NOMO-1 treated with dmso at 0.1 percent for 144 hours (cell line): ENCODE measurements at regions not wholly inside any gene's neighbourhood (a gene's known extent, or its start where the extent isn't known, plus 50 kb on each side); places are given as distances from the start of the nearest gene placed in this dataset.

ENCODE experiments used
- DNase-seq: peaks from one replicate; lab custom pipeline; 2025; ENCODE audit not compliant: unreplicated experiment; lab: John Stamatoyannopoulos, UW

GRCh38 chr2:126792186-126792585 is 106.5 kb upstream of the TEX51 start:
- DNase-seq, result no peak

- DNase-seq, result no peak
Measured at GRCh38 chr2:126792993-126793392, 105.7 kb upstream of the TEX51 start.

GRCh38 chr2:126793885-126794613 is 104.6 kb upstream of the TEX51 start:
- DNase-seq, result no peak

GRCh38 chr2:126795656-126796055 is 103.0 kb upstream of the TEX51 start:
- DNase-seq, result no peak

DNA sequence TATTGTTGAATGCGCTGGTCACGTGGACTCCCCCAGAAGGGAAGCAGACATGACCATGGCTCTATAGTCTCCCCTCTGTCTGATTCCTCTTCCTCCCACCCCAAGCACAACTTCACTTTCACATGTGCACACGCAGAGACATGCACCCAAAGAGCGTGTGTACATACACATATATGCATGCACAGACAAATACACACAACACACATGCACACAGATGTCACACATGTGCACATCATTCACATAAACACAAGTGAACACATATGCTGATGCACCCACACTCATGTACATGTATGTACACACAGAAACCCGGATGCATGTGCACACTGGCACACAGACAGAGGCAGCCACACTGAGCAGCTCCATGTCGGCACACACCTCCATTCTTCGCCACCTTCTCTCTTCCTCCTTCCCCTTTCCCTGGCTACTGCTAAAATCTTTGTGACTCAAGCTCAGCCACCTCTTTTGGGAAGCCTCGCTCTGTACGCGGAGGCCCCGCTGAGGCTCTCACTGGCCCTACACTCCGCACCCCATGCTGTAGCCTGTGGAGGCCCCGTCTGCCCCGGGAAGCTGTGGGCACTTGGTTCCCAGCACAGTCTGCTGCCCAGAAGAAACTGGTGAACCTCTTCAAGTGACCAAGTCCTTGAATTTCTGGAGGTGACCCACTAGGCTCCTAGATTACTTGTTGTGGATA is 101.6 kb upstream of the TEX51 start:
- DNase-seq, result no peak

GRCh38 chr2:126797622-126798275 is 100.9 kb upstream of the TEX51 start:
- DNase-seq, result no peak

DNA sequence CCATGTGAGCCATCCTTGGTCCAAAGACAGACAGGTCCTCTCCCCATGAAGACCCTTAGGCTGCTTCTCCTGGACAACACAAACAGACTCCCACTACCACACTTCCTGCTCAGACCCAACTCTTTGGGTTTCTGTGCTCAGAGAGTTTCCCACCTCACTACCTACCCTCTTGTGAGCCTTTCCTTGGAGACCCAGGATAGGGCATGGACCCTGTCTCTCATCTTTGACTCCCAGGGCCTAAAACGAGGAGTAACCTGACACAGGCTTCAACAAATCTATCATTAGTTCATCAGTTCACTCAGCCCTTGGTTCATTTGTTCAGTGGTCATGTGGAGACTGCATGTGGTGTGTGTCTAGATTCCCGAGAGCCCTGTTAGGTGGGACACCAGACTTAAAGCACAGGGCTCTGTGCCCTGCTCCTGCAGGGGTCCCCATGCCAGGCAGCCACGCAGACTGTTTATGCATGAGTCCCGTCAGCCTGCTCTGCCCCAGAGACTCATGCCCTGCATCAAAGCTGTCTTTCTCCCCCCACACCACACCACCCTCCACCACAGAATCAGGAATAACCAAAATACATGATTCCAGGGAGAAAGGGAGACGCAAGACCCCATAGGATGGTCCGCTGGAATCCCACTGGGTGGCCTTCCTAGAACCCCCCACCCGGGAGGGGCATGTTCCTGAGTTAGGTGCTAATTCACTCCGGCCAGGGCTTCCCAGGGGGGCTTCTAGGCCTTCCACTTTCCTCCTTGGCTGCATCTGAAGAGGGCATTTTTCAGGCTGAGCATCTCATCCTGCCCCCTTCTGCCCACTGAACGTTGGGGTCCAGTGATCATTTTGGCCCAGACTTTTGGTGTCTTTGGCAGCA is 100.2 kb upstream of the TEX51 start:
- no peak for DNase-seq

- peak; percentile 75 for DNase-seq
Measured at GRCh38 chr2:126799301-126799700, 99.4 kb upstream of the TEX51 start.

DNA sequence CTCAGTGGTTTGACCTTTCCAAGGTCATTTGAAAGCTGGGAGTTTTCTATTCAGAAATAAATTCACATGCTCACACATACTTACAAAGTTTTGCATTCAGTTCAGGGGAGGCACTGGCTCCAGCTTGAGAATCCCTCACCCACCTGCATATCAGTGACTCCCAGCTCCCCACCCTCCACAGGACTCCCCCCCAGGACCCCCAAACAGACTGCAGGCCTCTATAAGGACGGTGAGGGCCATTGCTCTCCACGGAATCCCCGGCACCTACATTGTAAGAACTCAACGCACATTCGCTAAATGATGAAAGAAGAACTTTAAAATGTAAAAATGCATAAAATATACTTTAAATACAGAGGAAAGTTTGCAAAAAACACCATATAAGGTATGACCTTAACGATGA is 97.2 kb upstream of the TEX51 start:
- no peak for DNase-seq

GRCh38 chr2:126802316-126802715 is 96.4 kb upstream of the TEX51 start:
- no peak for DNase-seq

DNA sequence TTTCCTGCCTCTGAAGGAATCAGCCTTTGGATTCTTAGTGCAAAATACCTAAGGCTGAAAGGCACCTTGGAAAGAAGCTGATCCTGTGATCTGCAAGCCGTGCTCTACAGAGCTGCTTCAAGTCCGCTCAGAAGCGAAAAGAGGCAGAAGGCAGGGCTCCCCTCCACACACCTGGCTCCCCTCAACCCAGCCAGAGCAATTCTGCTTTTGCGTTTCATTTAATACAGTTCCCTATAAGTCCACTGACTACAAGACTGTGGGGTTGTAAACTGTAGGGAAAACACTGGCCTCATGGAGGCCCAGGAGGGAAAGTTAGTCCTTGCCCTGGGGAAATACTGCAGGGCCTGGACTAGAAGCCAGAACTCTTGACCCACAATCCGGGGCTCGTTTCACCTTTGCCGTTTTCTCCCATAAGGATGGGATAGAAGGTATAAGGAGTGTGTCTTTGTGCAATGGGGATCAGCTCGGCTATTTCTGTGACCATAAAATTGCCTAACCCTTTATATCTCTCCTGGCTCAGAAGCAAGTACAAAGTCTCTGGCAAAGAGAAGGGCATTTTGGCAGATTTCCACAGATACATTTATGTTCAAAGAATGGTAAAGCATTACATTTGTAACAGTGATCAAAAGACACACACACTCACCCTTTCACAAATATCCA is 95.8 kb upstream of the TEX51 start:
- DNase-seq, result no peak

DNA sequence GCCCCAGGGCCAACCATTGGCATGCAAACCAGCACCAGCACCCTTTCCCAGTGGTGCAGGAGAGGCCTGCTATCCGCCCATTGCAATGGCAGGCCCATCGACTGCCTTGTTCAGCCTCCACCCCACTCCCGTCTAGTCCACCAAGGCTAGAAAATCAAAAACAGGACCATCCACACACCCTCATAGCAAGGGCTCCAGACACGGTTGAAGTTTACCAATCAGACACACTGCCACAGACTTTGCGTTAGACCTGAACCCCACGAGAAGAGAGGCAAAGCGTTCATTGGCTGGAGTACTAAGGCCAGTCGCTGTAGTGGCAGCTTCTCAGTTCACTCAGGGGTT is 95.3 kb upstream of the TEX51 start:
- no peak for DNase-seq

DNA sequence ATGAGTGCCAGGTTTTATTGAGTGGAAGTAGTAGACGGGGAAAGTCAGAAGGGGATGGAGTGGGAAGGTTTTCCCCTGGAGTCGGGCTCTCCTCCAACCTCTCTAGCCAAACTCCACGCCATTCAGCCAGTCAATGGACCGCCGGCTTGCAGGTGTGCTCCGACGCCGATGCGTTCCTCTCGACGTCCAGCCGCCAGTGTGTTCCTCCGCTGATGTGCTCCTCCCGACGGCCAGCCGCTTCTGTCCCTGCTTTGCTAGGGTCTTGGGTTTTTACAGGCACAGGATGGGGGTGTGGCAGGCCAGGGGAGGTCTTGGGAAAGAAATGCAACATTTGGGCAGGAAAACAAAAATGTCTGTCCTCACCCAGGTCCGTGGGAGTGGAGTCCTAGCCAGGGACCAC is 94.3 kb upstream of the TEX51 start:
- no peak for DNase-seq

DNA sequence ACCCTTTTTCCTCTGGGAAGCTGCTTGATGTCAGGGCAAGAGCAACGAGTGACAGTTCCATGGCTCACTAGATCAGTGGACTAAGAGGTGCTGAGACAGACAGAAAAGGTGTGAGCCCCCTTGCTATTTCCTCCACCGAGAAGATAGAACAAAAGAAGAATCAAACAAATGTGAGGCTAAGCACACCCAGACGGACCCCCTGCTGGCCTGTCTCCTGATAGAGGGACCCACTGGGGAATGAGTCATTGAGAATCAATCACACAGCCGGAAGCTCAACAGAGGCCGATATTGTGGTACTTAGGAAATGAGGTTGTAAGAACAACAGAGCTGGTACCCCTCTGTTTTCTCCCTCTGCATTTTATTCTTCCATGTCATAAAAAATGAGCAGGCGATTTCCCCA is 89.8 kb upstream of the TEX51 start:
- DNase-seq, result no peak

- no peak for DNase-seq
Measured at GRCh38 chr2:126809340-126809739, 89.3 kb upstream of the TEX51 start.

DNA sequence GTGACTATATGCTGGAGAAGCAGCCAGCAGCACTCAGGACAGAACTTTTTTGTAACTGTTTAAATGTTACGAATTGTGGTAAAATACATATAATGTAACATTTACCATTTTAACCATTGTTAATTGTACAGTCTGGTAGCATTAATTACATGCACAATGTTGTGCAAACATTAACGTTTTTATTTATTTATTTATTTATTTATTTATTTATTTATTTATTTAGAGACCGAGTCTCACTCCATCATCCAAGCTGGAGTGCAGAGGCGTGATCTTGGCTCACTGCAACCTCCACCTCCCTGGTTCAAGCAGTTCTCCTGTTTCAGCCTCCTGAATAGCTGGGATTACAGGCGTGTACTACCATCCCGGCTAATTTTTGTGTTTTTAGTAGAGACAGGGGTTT is 88.7 kb upstream of the TEX51 start:
- DNase-seq, result no peak

DNA sequence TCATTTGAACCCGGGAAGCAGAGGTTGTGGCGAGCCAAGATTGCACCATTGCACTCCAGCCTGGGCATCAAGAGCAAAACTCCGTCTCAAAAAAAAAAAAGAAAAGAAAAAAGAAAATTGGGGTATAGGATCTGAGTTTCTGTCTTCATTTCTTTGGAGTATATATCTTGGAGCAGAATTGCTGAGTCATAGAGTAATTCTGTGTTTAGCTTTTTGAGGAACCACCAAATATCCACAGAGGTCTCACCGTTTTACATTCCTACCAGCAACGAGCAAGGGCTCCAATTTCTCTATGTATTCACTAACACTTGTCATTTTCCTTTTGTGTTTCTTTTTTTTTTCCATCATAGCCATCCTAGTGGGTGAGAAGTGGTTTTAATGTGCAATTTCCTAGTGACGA is 87.6 kb upstream of the TEX51 start:
- peak; percentile 25 for DNase-seq

GRCh38 chr2:126817172-126817571 is 81.5 kb upstream of the TEX51 start:
- DNase-seq, result no peak

DNA sequence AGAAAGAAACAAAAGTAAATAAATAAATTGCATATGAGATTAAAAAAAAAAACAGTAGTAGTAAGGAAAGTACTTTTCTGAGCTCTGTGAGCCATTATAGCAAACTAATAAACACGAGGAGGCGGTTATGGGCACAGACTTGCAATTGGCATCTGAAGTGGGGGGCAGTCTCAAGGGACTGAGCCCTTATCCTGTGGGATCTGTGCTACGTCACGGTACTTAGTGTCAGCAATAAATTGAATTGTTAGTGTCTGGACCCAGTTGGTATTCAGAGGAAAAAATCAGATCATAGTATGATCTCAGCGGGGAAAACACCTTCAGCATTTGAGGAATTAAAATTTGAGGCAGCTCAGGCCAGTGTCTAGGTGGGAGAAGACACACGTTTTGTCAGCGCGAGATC is 76.6 kb upstream of the TEX51 start:
- no peak for DNase-seq

GRCh38 chr2:126822921-126823320 is 75.8 kb upstream of the TEX51 start:
- DNase-seq, result no peak

- no peak for DNase-seq
Measured at GRCh38 chr2:126823951-126824350, 74.7 kb upstream of the TEX51 start.
